HG02798 (cell line): ENCODE measurements at regions not wholly inside any gene's neighbourhood (a gene's known extent, or its start where the extent isn't known, plus 50 kb on each side); places are given as distances from the start of the nearest gene placed in this dataset.
A peak's percentile ranks its signal among the peaks of the same experiment; 100 is the strongest.
"Not testable (repeated sequence)": the region's sequence is repeated elsewhere in the genome, so short reads cannot be mapped to it uniquely, and the experiment has no call there.

Source experiments
- ATAC-seq: cut with Tn5 transposase; IDR thresholded peaks from one replicate; pipeline ENCODE4 v1.9.1; 2021; ENCODE audit warnings: mild to moderate bottlenecking; ENCODE audit not compliant: unreplicated experiment, poor library complexity

DNA sequence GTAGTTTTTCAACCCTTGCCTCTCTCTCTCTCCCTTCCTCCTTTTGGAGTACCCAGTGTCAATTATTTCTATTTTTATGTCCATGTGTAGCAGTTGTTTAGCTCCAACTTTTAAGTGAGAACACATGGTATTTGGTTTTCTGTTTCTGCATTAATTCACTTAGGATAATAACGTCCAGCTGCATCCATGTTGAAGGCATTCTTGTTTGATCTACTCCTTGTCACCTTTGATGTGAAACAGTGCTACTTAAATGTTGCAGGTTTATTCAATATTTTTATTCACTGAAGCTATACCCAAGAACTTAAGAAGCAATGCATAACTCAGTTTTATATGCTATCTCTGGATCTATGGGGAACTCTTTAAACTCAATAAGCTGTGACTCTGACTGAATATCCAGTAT, 465.2 kb upstream of the ADGRB3 start:
- ATAC-seq: no peak

DNA sequence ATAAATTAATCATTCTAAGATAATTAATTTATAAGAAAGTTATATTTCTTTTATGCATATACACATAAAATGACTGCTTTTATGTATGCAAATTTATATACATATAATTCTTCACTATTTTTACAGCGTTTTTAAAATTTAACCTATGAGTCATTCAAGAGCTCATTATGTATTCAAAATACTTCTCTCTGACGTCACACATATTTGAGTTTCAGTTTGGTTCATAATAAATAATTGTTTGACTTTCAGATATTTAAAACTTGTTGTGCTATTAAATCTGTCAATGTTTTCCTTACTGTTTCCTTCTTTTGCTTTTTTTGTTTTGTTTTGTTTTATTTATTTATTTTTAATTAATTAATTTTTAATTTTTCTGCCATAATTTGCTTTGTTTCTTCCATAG, 467.5 kb upstream of the ADGRB3 start:
- ATAC-seq: no peak

DNA sequence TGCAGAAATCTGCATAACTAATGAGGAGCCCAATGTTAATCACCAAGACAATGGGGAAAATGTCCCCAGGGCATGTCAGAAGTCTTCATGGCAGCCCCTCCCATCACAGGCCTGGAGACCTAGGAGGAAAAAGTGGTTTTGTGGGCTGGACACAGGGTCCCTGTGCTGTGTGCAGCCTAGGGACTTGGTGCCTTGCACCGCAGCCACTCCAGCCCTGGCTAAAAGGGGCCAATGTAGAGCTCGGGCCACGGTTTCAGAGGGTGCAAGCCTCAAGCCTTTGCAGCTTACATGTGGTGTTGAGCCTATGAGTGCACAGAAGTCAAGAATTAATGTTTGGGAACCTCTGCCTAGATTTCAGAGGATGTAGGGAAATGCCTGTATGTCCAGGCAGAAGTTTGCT, 474.3 kb upstream of the ADGRB3 start:
- ATAC-seq: not testable (repeated sequence)

DNA sequence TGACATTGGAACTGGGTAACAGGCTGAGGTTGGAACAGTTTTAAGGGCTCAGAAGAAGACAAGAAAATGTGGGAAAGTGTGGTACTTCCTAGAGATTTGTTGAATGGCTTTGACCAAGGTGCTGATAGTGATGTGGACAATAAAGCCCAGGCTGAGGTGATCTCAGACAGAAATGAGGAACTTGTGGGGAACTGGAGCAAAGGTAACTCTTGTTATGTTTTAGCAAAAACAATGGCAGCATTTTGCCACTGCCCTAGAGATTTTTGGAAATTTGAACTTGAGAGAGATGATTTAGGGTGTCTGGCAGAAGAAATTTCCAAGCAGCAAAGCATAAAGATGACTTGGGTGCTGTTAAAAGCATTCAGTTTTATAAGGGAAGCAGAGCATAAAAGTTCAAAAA, 474.7 kb upstream of the ADGRB3 start:
- no peak for ATAC-seq

DNA sequence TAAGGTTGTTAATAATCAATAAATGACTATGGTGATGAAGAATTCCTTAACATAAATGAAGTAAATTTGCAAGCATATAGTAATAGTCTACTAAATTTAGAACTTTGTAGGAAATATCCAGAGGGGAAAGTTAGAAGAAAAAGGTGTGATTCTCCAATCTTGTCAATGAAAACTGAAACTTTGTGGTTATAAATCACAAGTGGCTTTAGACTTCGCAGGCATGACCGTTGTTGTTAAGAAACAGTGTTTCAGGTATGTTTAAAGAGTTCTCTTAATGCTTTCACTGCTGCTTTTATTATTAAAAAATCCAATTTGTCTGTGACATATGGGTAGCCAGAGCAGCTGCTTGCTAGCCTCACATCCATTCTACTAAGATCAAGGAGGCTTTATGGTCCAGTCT, 475.6 kb upstream of the ADGRB3 start:
- ATAC-seq: no peak

DNA sequence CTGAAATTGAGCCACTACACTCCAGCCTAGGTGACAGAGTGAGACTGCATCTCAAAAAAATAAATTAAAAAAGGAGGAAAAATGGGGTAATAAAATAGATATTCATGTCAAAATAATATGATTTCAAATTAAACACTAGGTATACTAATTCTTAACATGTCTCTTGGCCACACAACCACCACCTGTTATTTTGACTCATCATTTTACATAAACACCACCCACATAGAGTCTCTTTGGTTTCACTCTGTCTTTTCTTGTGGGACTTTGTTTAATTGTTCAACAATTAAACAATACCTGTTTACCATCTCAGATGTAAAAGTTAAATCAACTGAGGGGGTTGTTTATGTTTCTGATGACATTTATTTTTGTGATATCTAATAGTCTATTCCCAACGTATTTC, 476.8 kb upstream of the ADGRB3 start:
- ATAC-seq: peak; percentile 70

DNA sequence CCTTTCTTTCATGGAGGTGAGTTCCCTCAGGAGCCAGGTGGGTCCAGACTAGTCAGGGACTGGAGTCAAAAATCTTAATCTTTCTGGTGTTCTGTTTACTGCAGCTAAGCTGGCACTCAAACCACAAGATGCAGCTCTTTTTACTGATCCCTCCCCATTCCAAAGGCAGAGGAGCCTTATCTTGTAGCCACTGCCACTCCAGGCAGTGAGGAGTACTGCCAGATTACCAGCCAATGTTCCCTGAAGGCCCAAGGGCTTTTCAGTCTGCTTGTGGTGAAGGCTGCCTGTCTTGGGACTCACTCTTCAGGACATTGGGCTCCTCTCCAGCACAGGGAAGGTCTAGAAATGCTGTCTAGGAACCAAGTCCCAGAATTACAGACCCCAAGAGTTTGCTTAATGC, 490.4 kb upstream of the ADGRB3 start:
- no peak for ATAC-seq

DNA sequence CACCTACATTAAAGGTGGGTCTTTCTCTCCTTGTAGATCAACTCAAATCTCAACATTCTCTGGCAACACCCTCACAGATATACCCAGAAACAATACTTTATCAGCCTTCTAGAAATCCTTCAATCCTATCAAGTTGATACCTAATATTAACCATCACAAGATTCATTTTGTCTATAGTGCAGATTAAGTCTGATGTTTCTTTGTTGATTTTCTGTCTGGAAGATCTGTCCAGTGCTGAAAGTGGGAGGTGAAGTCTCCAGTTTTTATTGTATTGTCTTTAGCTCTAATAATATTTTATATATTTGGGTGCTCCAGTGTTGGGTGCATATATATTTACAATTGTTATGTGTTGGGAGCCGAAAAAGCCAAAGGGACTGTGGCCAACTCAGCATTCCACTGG, 493.9 kb upstream of the ADGRB3 start:
- no peak for ATAC-seq

DNA sequence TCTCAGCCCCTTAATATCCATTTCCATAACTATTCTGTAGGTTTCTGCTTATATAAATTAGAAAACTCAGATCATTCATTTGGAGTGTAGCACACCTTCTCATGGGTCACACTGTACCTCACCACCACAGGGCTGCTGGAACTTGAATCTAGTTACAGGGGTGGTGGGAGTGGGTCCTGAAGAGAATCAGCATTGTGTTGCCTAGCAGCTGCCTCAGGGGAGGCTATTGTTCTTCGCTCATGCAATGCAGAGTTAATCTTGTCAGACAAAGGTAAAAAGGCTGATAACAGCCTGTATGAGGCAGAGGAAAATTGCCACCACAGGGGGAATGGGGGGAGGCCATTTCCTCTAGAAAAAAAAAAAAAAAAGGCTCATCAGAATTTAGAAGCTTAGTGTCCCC, 496.0 kb upstream of the ADGRB3 start:
- ATAC-seq: no peak

DNA sequence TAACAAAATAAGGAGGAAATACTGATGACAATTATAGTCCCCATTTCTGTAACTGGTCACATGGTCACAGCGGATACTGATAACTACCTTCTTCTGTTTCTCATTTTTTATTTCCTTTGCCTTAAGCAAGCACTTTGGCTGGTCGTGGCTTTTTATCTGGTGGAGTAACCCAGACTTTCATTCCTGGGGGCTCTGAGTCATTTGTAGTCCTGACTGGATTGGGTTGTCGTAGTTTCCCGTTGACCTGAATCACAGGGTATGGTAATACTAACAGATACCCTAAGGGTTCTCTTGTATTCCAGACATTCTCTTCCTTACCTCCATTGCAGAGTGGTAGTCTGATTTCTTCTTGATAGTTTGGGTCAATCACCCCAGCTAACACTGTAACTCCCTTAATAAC, 500.3 kb upstream of the ADGRB3 start:
- no peak for ATAC-seq

DNA sequence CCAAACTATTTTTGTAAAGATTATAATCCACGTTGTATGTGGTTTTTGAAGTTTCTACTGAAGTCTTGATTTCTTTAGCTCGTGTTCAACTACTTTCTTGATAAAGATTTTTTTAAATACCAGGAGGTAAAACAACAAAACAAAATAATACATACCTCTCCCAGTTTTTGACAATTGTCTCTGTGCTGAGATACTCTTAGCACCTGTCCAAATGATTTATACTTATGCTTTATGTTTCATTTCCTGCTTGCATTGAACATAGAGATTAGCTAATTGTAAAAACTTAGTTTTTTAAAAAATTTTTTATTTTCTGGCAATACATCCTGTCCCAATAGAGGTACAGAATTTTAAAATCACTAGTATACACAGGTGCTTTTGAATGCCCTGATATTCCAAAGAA, 506.9 kb upstream of the ADGRB3 start:
- no peak for ATAC-seq

DNA sequence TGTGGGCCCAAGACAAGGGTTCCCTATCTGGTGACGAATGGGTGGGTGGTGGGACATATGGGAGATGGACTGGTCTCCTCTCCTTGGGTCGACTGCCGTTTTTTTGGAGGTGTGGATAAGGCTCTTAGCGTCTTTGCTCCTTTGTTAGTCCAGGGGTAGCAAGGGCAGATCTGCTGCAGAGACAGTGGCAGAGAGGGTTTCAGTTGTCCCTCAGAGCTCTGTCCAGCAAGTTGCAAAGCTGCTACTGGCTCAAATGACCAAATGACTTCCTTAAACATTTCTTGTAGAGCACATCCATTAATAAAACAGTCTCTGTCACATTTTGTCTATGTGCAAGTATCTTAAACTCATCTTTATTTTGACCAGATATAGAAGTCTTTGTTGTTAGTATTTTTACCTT, 508.0 kb upstream of the ADGRB3 start:
- ATAC-seq: peak; percentile 27

DNA sequence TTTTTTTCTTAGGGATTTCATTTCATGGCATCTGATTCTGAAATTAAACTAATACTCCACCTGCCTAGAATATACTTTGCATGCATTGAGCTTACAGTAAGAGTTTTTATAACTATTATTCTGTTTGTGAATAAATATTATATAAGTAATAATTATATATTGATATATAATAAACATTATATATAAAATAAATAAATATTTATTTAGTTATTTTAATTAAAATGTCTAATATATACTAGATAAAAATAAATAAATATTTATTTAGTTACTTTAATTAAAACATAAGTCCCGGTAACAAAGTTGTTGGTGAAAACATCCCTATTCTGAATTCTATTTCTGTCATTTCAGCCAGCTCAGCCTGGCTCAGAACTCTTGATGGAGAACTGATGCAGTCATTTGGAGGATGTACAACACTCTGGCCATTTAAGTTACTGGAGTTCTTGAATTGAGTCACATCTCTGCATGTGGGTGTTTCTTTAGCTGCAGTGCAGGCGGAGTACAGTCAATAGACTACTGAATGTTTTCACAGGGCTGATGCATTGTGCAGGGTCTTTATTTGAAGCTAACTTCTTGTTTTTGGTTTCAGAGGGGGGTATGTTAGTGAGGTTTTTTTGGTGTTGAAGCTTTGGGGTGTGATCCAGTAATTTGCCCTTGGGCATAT, 508.9 kb upstream of the ADGRB3 start:
- ATAC-seq: peak; percentile 95

DNA sequence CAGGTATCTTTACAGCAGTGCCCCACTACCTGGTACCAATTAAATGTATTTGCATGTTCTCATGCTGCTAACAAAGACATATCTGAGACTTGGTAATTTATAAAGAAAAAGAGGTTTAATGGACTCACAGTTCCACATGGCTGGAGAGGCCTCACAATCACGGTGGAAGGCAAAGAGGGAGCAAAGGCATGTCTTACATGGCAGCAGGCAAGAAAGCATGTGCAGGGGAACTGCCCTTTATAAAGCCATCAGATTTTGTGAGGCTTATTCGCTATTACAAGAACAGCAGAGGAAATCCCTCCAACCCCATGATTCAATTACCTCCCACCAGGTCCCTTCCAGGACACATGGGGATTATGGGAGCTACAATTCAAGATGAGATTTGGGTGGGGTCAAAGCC, 512.1 kb upstream of the ADGRB3 start:
- ATAC-seq: not testable (repeated sequence)

DNA sequence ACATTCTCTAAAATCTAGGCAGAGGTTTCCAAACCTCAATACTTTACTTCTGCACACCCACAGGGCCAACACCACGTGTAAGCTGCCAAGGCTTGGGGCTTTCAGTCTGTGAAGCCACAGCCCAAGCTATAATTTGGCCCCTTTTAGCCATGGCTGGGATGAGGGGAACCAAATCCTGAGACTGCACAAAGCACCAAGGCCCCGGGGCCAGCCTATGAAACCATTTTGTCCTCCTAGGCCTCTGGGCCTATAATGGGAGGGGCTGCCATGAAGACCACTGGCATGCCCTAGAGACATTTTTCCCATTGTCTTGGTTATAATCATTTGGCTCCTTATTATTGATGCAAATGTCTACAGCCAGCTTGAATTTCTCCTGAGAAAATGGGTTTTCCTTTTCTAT, 513.0 kb upstream of the ADGRB3 start:
- ATAC-seq: no peak

DNA sequence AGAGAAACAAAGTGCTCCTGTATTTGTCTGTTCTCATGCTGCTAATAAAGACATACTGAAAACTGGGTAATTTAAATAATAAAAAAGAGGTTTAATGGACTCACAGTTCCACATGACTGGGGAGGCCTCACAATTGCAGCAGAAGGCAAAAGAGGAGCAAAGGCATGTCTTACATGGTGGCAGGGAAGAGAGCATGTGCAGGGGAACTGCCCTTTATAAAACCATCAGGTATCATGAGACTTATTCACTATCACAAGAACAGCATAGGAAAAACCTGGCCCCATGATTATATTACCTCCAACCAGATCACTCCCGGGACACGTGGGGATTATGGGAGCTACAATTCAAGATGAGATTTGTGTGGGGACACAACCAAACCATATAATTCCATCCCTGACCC, 514.1 kb upstream of the ADGRB3 start:
- not testable (repeated sequence) for ATAC-seq

DNA sequence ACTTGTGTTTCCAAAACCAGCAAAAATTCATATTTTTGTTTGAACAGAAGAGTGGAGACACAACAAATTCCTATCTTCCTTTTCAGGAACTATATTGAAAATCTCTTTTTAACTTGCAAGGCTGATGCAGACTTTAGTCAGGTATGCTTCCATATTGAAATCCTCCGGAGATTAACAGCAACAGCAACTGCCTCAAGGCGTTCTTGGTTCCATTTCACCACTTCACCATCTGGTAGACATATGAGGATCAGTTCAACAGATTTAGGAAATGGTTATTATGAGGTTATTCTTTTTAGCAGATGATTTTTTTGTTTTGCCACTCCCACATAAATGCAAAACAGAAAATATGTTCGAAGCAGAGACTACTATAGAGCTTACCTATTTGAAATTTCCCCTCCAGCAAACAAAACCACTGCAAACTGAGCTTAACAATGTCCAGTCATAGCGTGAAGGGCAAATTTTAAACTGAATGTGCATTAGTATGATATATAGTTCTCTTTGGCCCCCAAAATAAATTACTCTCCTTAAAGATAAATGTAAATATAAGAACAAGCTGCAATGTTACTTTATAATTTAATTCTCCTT, 520.5 kb upstream of the ADGRB3 start:
- peak; percentile 50 for ATAC-seq

DNA sequence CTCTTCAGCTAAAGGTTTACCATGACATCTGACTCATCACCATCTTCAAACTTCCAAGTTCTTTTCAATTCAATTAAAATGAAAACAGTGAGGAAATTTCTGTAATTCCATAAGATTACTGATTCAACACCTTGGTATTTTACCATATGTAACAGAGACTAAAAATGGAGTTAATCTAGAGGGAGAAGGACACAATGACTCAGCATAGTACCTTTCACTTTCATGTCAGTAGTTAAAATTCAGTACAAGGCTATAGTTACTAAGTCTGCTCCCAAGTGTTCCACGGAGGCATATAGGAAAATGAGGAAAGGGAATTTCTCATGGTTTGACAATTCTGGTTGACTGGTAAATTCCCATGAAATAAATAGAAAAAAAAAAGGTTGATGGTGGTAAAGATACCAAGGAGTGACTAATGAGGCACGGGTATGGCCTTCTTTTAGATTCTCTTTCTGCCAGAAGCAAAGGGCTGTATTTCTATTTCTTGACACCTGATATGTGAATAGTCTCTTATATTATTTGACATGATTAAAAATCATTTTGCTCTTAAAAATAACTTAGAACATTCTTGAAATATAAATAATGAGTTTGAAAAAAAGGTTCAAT, 526.7 kb upstream of the ADGRB3 start:
- ATAC-seq: peak; percentile 86

DNA sequence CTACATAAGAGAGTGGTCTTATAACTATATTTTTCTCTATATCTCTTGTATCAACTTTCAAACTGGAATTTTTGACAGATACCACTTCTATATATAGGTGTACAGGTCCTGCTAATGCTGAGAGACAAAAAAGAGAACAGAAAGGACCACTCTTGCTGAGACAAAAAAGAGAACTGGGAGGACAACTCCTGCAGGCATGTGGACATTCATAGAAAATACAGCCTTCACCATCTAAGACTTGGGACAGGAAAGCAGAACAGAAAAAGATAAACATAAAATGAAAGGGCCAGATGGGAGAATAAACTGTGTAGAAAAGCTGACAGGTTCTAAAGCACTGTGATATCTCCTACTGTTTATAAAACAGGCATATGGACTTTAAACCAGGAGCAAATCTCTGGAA, 541.0 kb upstream of the ADGRB3 start:
- peak; percentile 90 for ATAC-seq

DNA sequence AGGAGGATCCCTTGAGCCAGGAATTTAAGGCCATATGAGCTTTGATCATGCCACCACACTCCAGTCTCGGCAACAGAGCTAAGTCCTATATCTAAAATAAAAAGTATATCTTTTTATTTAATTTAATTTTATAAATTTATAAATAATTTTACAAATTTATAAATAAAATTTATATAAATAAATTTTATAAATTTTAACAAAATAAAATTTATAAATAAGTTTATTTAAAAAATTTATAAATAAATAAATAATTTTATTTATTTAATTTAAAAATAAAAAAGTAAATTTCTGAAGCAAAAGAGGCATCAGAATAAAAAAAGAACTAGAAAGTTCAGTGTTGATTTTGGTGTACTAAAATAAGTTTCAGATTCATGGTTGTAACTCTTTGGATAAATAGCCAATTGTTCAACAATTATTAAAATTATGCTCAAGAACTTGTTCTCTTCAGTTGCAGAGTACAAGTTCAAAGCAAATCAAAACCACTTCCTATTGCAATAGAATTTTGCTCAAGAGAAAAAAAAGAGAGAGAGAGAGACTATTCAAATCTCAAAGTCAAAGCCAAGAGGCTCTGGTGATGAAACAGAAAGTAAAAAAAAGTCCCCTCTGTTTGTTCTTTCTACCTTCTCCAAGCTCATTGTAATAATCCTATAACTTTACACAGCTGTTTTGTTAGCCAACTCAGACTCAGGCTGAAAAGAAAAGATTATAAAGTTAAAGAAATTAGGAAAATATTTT, 547.5 kb upstream of the ADGRB3 start:
- ATAC-seq: peak; percentile 94

DNA sequence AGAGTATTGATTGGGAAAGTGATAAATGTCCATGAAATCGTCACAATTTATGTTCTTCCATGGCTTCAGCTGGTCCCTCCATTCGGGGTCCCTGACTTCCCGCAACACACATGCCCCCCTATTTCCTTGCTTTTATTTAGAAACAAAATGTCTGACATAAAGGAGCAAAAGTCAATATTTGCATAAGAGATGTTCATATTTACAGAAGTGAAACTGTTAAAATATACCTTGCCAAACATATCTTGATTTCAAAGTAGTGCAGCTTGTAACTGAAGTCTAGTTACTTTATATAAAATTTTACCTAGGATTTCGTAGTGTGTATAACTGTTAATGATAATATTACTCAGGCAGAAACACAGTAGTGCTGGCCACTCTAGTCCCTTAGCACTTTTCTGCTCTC, 548.9 kb upstream of the ADGRB3 start:
- ATAC-seq: no peak
